A549 (cell line): ENCODE measurements at regions not wholly inside any gene's neighbourhood (a gene's known extent, or its start where the extent isn't known, plus 50 kb on each side); places are given as distances from the start of the nearest gene placed in this dataset.

Source experiments
- CEBPB ChIP-seq, 2 experiments: fragments of >200 bp in 1 of 2; sonication (Bioruptor Twin) in 1 of 2; formaldehyde crosslinking in 1 of 2; IDR thresholded peaks; 2 replicates each; pipeline ENCODE4 v1.6.1; 2012 to 2016
- FOSL2 ChIP-seq, 2 experiments: fragments of 450-650 bp in 1 of 2; fragments of >200 bp in 1 of 2; sonication (Bioruptor Twin) in 1 of 2; formaldehyde crosslinking; IDR thresholded peaks; 2 replicates each; pipeline versions ENCODE4 v1.5.0 to v1.6.1; 2016 to 2020; ENCODE audit warnings: mild to moderate bottlenecking in 1 of 2, moderate library complexity in 1 of 2
- HDAC2 ChIP-seq: fragments of 200-600 bp; sonication (generic); IDR thresholded peaks from 2 replicates; pipeline ENCODE4 v1.6.1; 2016
- HOXB5 ChIP-seq: fragments of 250-450 bp; sonication (Bioruptor Pico); IDR thresholded peaks from 2 replicates; pipeline ENCODE4 v1.5.0; 2020; ENCODE audit warnings: mild to moderate bottlenecking, moderate library complexity
- POLR2A ChIP-seq: IDR thresholded peaks from 2 replicates; pipeline ENCODE4 v1.6.1; 2012; ENCODE audit warnings: mild to moderate bottlenecking, low read length
- RAD21 ChIP-seq, 2 experiments: fragments of >200 bp in 1 of 2; sonication (Bioruptor Twin) in 1 of 2; formaldehyde crosslinking in 1 of 2; IDR thresholded peaks in 1 of 2; conservative IDR thresholded peaks in 1 of 2; 2 replicates in 1 of 2; 3 replicates in 1 of 2; pipeline ENCODE4 v1.6.1; 2012 to 2018; ENCODE audit warnings: inconsistent platforms in 1 of 2
- TF ChIP-seq, protein P1 (sequence below): fragments of >200 bp; sonication (Bioruptor Twin); formaldehyde crosslinking; IDR thresholded peaks from 3 replicates; pipeline ENCODE4 v1.5.1; 2016
- TF ChIP-seq, protein P2 (sequence below): fragments of 250-450 bp; sonication (Bioruptor Pico); IDR thresholded peaks from 2 replicates; pipeline ENCODE4 v1.5.0; 2021; ENCODE audit warnings: mild to moderate bottlenecking, moderate library complexity, borderline replicate concordance
- TF ChIP-seq, protein P3 (sequence below): fragments of 200-600 bp; sonication (generic); IDR thresholded peaks from 2 replicates; pipeline ENCODE4 v1.6.1; 2016; ENCODE audit warnings: antibody characterized with exemption, mild to moderate bottlenecking, moderate library complexity

DNA sequence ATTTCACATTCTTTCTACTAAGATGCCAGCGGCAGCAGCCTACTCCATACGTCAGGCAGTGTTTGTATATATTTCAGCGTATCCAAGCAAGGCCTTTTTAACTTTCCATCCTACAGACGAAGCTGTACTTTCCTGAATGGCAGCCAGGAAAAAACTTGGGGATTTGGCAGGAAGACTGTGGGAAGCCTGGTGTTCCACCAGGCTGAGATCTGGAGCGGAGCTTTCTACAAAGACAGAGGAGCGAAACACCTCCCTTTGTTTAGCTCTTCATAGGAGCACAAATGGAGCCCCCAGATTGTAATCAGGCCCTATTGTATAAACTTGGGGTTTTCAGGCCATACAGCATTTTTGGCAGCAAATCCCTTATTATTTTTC lies 143.8 kb downstream of the TES start:
- TF ChIP-seq CEBPB (IDR thresholded peaks at IDR 0.05) (no peak), POLR2A (no peak), HDAC2 (no peak), HOXB5 (no peak), FOSL2 (IDR thresholded peaks at IDR 0.05) (no peak), FOSL2 (CRISPR knock-in tag; IDR thresholded peaks at IDR 0.05) (no peak), RAD21 (conservative IDR thresholded peaks at IDR 0.05 in 1 of 2, IDR thresholded peaks at IDR 0.05 in 1 of 2) (no peak)
- TF ChIP-seq, protein P1, sequence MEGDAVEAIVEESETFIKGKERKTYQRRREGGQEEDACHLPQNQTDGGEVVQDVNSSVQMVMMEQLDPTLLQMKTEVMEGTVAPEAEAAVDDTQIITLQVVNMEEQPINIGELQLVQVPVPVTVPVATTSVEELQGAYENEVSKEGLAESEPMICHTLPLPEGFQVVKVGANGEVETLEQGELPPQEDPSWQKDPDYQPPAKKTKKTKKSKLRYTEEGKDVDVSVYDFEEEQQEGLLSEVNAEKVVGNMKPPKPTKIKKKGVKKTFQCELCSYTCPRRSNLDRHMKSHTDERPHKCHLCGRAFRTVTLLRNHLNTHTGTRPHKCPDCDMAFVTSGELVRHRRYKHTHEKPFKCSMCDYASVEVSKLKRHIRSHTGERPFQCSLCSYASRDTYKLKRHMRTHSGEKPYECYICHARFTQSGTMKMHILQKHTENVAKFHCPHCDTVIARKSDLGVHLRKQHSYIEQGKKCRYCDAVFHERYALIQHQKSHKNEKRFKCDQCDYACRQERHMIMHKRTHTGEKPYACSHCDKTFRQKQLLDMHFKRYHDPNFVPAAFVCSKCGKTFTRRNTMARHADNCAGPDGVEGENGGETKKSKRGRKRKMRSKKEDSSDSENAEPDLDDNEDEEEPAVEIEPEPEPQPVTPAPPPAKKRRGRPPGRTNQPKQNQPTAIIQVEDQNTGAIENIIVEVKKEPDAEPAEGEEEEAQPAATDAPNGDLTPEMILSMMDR, result no peak
- TF ChIP-seq, protein P2, sequence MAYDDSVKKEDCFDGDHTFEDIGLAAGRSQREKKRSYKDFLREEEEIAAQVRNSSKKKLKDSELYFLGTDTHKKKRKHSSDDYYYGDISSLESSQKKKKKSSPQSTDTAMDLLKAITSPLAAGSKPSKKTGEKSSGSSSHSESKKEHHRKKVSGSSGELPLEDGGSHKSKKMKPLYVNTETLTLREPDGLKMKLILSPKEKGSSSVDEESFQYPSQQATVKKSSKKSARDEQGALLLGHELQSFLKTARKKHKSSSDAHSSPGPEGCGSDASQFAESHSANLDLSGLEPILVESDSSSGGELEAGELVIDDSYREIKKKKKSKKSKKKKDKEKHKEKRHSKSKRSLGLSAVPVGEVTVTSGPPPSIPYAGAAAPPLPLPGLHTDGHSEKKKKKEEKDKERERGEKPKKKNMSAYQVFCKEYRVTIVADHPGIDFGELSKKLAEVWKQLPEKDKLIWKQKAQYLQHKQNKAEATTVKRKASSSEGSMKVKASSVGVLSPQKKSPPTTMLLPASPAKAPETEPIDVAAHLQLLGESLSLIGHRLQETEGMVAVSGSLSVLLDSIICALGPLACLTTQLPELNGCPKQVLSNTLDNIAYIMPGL, result no peak
- TF ChIP-seq, protein P3, sequence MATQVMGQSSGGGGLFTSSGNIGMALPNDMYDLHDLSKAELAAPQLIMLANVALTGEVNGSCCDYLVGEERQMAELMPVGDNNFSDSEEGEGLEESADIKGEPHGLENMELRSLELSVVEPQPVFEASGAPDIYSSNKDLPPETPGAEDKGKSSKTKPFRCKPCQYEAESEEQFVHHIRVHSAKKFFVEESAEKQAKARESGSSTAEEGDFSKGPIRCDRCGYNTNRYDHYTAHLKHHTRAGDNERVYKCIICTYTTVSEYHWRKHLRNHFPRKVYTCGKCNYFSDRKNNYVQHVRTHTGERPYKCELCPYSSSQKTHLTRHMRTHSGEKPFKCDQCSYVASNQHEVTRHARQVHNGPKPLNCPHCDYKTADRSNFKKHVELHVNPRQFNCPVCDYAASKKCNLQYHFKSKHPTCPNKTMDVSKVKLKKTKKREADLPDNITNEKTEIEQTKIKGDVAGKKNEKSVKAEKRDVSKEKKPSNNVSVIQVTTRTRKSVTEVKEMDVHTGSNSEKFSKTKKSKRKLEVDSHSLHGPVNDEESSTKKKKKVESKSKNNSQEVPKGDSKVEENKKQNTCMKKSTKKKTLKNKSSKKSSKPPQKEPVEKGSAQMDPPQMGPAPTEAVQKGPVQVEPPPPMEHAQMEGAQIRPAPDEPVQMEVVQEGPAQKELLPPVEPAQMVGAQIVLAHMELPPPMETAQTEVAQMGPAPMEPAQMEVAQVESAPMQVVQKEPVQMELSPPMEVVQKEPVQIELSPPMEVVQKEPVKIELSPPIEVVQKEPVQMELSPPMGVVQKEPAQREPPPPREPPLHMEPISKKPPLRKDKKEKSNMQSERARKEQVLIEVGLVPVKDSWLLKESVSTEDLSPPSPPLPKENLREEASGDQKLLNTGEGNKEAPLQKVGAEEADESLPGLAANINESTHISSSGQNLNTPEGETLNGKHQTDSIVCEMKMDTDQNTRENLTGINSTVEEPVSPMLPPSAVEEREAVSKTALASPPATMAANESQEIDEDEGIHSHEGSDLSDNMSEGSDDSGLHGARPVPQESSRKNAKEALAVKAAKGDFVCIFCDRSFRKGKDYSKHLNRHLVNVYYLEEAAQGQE, result no peak
